ENCODE measurements at regions not wholly inside any gene's neighbourhood (a gene's known extent, or its start where the extent isn't known, plus 50 kb on each side); places are given as distances from the start of the nearest gene placed in this dataset.

GRCh38 chr16:51436742-51437141 is 285.7 kb upstream of the SALL1 start:
- TF ChIP-seq EZH2phosphoT487 (IDR thresholded peaks at IDR 0.05; ENCODE audit: borderline replicate concordance, low read depth, low read length) = no peak
- TF ChIP-seq, protein P1, sequence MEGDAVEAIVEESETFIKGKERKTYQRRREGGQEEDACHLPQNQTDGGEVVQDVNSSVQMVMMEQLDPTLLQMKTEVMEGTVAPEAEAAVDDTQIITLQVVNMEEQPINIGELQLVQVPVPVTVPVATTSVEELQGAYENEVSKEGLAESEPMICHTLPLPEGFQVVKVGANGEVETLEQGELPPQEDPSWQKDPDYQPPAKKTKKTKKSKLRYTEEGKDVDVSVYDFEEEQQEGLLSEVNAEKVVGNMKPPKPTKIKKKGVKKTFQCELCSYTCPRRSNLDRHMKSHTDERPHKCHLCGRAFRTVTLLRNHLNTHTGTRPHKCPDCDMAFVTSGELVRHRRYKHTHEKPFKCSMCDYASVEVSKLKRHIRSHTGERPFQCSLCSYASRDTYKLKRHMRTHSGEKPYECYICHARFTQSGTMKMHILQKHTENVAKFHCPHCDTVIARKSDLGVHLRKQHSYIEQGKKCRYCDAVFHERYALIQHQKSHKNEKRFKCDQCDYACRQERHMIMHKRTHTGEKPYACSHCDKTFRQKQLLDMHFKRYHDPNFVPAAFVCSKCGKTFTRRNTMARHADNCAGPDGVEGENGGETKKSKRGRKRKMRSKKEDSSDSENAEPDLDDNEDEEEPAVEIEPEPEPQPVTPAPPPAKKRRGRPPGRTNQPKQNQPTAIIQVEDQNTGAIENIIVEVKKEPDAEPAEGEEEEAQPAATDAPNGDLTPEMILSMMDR (conservative IDR thresholded peaks at IDR 0.05; ENCODE audit: low read length) = no peak

Measured in OCI-LY7 (cell line).